Caco-2 (cell line): ENCODE measurements at regions not wholly inside any gene's neighbourhood (a gene's known extent, or its start where the extent isn't known, plus 50 kb on each side); places are given as distances from the start of the nearest gene placed in this dataset.

ENCODE experiments used
- BruUV-seq: library from RNA; stranded (reverse); fragments of 400-500 nt; replicated peaks from 2 replicates; lab custom pipeline; 2021; lab: Mats Ljungman, UMichigan
- CTCF ChIA-PET: fragments of 300-600 bp; sonication (Branson Sonifier 250); formaldehyde crosslinking; loops from one replicate; lab custom pipeline; 2022; ENCODE audit warnings: antibody characterized with exemption; lab: Charles Lee
- POLR2A ChIA-PET: fragments of 300-600 bp; sonication (Branson Sonifier 250); formaldehyde crosslinking; loops from one replicate; lab custom pipeline; 2022; ENCODE audit warnings: antibody characterized with exemption; lab: Charles Lee
- DNase-seq, 2 experiments: peaks; one replicate each; pipeline versions ENCODE4 v3.0.0 to v3.0.0-alpha.2; 2020 to 2022
- H3K27me3 ChIP-seq: replicated peaks from 2 replicates; pipeline ENCODE4 v1.6.0; 2011; ENCODE audit warnings: low read length; ENCODE audit not compliant: control insufficient read depth, insufficient read depth
- H3K36me3 ChIP-seq: 2 replicates; pipeline ENCODE4 v1.5.1; 2011; ENCODE audit warnings: low read length; ENCODE audit not compliant: control insufficient read depth, insufficient read depth
- H3K4me1 ChIP-seq: fragments of 250-450 bp; sonication (Bioruptor Pico); 2 replicates; pipeline ENCODE4 v1.5.1; 2020; ENCODE audit warnings: mild to moderate bottlenecking
- H3K4me3 ChIP-seq: 2 replicates; pipeline ENCODE4 v1.5.1; 2011; ENCODE audit warnings: low read depth, mild to moderate bottlenecking, control low read depth, low read length
- H3K9me3 ChIP-seq: fragments of 250-450 bp; sonication (Bioruptor Pico); 2 replicates; pipeline ENCODE4 v1.5.1; 2020; ENCODE audit warnings: mild to moderate bottlenecking, moderate library complexity
- H3K27ac Mint-ChIP-seq: one replicate; pipeline ENCODE4 v1.8.0; 2022; ENCODE audit warnings: mixed read lengths; ENCODE audit not compliant: unreplicated experiment
- H3K27me3 Mint-ChIP-seq: one replicate; pipeline ENCODE4 v1.8.0; 2022; ENCODE audit warnings: mixed read lengths; ENCODE audit not compliant: insufficient read depth, unreplicated experiment
- H3K36me3 Mint-ChIP-seq: one replicate; pipeline ENCODE4 v1.8.0; 2022; ENCODE audit warnings: mild to moderate bottlenecking, mixed read lengths; ENCODE audit not compliant: insufficient read depth, unreplicated experiment
- H3K4me1 Mint-ChIP-seq: one replicate; pipeline ENCODE4 v1.8.0; 2022; ENCODE audit warnings: low read depth, mixed read lengths; ENCODE audit not compliant: unreplicated experiment
- H3K4me3 Mint-ChIP-seq: one replicate; pipeline ENCODE4 v1.8.0; 2022; ENCODE audit warnings: mild to moderate bottlenecking, moderate library complexity, mixed read lengths; ENCODE audit not compliant: unreplicated experiment
- H3K9me3 Mint-ChIP-seq: one replicate; pipeline ENCODE4 v1.8.0; 2022; ENCODE audit warnings: mixed read lengths; ENCODE audit not compliant: unreplicated experiment
- intact Hi-C: fragments of 100-400 bp; cut with micrococcal nuclease; formaldehyde crosslinking; loops from one replicate; pipeline ENCODE4 v1.10.0; 2022; ENCODE audit not compliant: unreplicated experiment
- TF ChIP-seq, protein P1 (sequence below), 2 experiments: fragments of 200-600 bp in 1 of 2; IDR thresholded peaks; 1 replicate in 1 of 2; 2 replicates in 1 of 2; pipeline versions ENCODE4 v1.5.1 to v1.8.0; 2011 to 2022; ENCODE audit warnings: antibody characterized with exemption in 1 of 2, control low read depth in 1 of 2, inconsistent platforms in 1 of 2, low read depth in 1 of 2, low read length in 1 of 2, mild to moderate bottlenecking in 1 of 2, moderate library complexity in 1 of 2; ENCODE audit not compliant: insufficient read depth in 1 of 2, severe bottlenecking in 1 of 2, unreplicated experiment in 1 of 2

DNA sequence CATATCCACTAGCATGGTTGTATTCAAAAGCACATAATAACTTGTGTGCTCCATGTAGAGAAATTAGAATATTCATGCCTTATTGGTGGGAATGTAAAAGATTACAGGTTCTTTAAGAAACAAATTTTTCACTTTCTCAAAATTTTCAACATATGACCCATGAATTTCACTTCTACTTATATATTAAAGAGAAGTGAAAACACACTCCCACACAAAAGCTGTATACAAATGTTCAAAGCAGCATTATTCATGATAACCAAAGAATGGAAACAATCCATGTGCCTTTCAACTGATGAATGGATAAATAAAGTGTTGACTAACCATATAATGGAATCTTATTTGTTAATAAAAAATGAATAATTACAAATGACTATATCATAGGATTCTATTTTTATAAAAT is 694.5 kb upstream of the PCDH15 start:
- H3K4me1 ChIP-seq: no peaks in the 10 kb centered on the region
- H3K9me3 ChIP-seq: no peaks in the 10 kb centered on the region
- CTCF ChIA-PET: no interaction called here
- TF ChIP-seq, protein P1, sequence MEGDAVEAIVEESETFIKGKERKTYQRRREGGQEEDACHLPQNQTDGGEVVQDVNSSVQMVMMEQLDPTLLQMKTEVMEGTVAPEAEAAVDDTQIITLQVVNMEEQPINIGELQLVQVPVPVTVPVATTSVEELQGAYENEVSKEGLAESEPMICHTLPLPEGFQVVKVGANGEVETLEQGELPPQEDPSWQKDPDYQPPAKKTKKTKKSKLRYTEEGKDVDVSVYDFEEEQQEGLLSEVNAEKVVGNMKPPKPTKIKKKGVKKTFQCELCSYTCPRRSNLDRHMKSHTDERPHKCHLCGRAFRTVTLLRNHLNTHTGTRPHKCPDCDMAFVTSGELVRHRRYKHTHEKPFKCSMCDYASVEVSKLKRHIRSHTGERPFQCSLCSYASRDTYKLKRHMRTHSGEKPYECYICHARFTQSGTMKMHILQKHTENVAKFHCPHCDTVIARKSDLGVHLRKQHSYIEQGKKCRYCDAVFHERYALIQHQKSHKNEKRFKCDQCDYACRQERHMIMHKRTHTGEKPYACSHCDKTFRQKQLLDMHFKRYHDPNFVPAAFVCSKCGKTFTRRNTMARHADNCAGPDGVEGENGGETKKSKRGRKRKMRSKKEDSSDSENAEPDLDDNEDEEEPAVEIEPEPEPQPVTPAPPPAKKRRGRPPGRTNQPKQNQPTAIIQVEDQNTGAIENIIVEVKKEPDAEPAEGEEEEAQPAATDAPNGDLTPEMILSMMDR (IDR thresholded peaks at IDR 0.05; ENCODE audit: insufficient read depth in 1 of 2, low read depth in 1 of 2, low read length in 1 of 2, severe bottlenecking in 1 of 2, unreplicated experiment in 1 of 2): no peak
- H3K36me3 Mint-ChIP-seq: no peaks in the 10 kb centered on the region
- POLR2A ChIA-PET: no interaction called here
- no peaks in the 10 kb centered on the region for H3K27me3 Mint-ChIP-seq
- intact Hi-C loops: no loop called here
- no peaks in the 10 kb centered on the region for H3K4me1 Mint-ChIP-seq
- no peak overlapping the region for H3K4me3 Mint-ChIP-seq
- no peaks in the 10 kb centered on the region for H3K27me3 ChIP-seq
- no peaks in the 10 kb centered on the region for H3K36me3 ChIP-seq
- no peaks in the 10 kb centered on the region for H3K9me3 Mint-ChIP-seq
- no peak overlapping the region for H3K4me3 ChIP-seq
- BruUV-seq: no TSS peak
- no peak overlapping the region for H3K27ac Mint-ChIP-seq
- no peak for DNase-seq

DNA sequence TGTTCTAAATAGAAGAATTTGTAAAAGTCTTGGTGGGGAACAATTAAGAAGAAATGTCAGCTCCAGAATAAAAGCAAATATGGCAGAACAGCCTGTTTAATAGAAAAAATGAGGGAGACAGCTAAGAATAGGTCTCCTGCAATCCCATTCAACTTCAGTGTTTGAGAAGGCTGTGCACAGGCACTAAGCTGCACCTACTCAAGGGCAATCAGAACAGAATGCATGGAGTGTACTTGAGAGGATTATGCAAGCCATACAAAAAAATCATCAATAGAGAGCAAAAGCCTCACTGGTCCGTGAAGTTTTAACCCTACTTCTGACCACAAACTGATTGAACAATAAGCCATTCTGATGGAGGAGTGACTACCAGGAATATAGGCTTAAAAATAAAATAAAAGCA is 690.7 kb upstream of the PCDH15 start:
- Mint-ChIP-seq H3K36me3 (no peaks in the 10 kb centered on the region), H3K9me3 (no peaks in the 10 kb centered on the region), H3K4me1 (no peaks in the 10 kb centered on the region), H3K27ac (no peak overlapping the region), H3K4me3 (no peak overlapping the region), H3K27me3 (no peaks in the 10 kb centered on the region)
- CTCF ChIA-PET: no interaction called here
- no peaks in the 10 kb centered on the region for H3K4me1 ChIP-seq
- TF ChIP-seq, protein P1 (IDR thresholded peaks at IDR 0.05; ENCODE audit: insufficient read depth in 1 of 2, low read depth in 1 of 2, low read length in 1 of 2, severe bottlenecking in 1 of 2, unreplicated experiment in 1 of 2): no peak
- H3K36me3 ChIP-seq: no peaks in the 10 kb centered on the region
- no peak for DNase-seq
- no peaks in the 10 kb centered on the region for H3K27me3 ChIP-seq
- H3K4me3 ChIP-seq: no peak overlapping the region
- intact Hi-C loops: no loop called here
- POLR2A ChIA-PET: no interaction called here
- no peaks in the 10 kb centered on the region for H3K9me3 ChIP-seq
- no TSS peak for BruUV-seq

DNA sequence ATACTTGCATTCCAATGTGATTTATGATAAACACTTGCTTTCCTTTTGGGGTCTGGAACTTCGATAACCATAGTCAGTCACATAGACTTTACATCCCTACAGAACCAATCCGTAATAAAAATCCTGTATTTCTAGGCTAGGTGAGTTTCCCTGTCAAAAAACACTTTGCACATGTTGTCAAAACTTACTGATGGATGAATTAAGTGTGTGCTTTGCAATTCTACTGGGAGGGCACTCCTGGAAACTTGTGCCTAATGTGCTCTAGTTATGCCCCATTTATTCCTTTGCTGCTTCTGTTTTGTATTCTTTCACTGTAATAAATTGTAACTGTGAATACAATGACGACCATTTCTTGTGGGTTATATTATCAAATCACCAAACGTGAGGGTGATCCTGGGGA is 684.8 kb upstream of the PCDH15 start:
- ChIA-PET POLR2A (no interaction called here), CTCF (no interaction called here)
- H3K36me3 Mint-ChIP-seq: no peaks in the 10 kb centered on the region
- intact Hi-C loops: no loop called here
- no peaks in the 10 kb centered on the region for H3K4me1 Mint-ChIP-seq
- Histone ChIP-seq H3K4me3 (no peak overlapping the region), H3K27me3 (no peaks in the 10 kb centered on the region), H3K9me3 (peaks cover 7% of the 10 kb centered on the region; the same call in 1 of the 2 replicates), H3K36me3 (no peaks in the 10 kb centered on the region), H3K4me1 (no peaks in the 10 kb centered on the region)
- no peaks in the 10 kb centered on the region for H3K27me3 Mint-ChIP-seq
- no peak for DNase-seq
- H3K4me3 Mint-ChIP-seq: no peak overlapping the region
- H3K27ac Mint-ChIP-seq: no peak overlapping the region
- no TSS peak for BruUV-seq
- TF ChIP-seq, protein P1 (IDR thresholded peaks at IDR 0.05; ENCODE audit: insufficient read depth in 1 of 2, low read depth in 1 of 2, low read length in 1 of 2, severe bottlenecking in 1 of 2, unreplicated experiment in 1 of 2): no peak
- peaks cover 13% of the 10 kb centered on the region for H3K9me3 Mint-ChIP-seq
